DOHH2 (cell line): ENCODE measurements at regions not wholly inside any gene's neighbourhood (a gene's known extent, or its start where the extent isn't known, plus 50 kb on each side); places are given as distances from the start of the nearest gene placed in this dataset.

ENCODE experiments used
- H3F3A ChIP-seq: fragments of 200-600 bp; sonication (generic), shearing (Covaris generic); 2 replicates; pipeline ENCODE4 v1.6.0; 2016; ENCODE audit warnings: antibody characterized with exemption, mild to moderate bottlenecking; ENCODE audit not compliant: control insufficient read depth, insufficient read depth
- H3K27ac ChIP-seq: fragments of 200-600 bp; sonication (generic); 2 replicates; pipeline ENCODE4 v1.5.1; 2014; ENCODE audit warnings: low read depth, mild to moderate bottlenecking, low read length, moderate library complexity
- H3K27me3 ChIP-seq: fragments of 200-600 bp; sonication (generic); 2 replicates; pipeline ENCODE4 v1.6.1; 2014; ENCODE audit warnings: mild to moderate bottlenecking, low read length, mixed read lengths; ENCODE audit not compliant: control insufficient read depth
- H3K36me3 ChIP-seq: fragments of 200-600 bp; sonication (generic); 2 replicates; pipeline ENCODE4 v1.6.1; 2014; ENCODE audit warnings: mild to moderate bottlenecking, low read length, moderate library complexity, mixed read lengths; ENCODE audit not compliant: control insufficient read depth
- H3K4me1 ChIP-seq: fragments of 200-600 bp; sonication (generic); 2 replicates; pipeline ENCODE4 v1.6.1; 2014; ENCODE audit warnings: mild to moderate bottlenecking, low read length, mixed read lengths; ENCODE audit not compliant: control insufficient read depth
- H3K4me2 ChIP-seq: fragments of 200-600 bp; sonication (generic); 2 replicates; pipeline ENCODE4 v1.6.0; 2014; ENCODE audit warnings: mild to moderate bottlenecking, low read length, moderate library complexity
- H3K4me3 ChIP-seq: fragments of 200-600 bp; sonication (generic); 2 replicates; pipeline ENCODE4 v1.5.1; 2014; ENCODE audit warnings: mild to moderate bottlenecking, low read length, mixed read lengths
- H3K79me2 ChIP-seq: fragments of 200-600 bp; sonication (generic); 2 replicates; pipeline ENCODE4 v1.6.1; 2014; ENCODE audit warnings: mild to moderate bottlenecking, low read length, mixed read lengths; ENCODE audit not compliant: control insufficient read depth
- H3K9me2 ChIP-seq: fragments of 200-600 bp; sonication (generic); replicated peaks from 2 replicates; pipeline ENCODE4 v1.6.1; 2014; ENCODE audit warnings: mild to moderate bottlenecking, low read length, mixed read lengths; ENCODE audit not compliant: control insufficient read depth
- H3K9me3 ChIP-seq: fragments of 200-600 bp; sonication (generic); 2 replicates; pipeline ENCODE4 v1.6.1; 2014; ENCODE audit warnings: antibody characterized with exemption, low read length, mixed read lengths; ENCODE audit not compliant: control insufficient read depth, insufficient read depth
- H4K20me1 ChIP-seq: fragments of 200-600 bp; sonication (generic); 2 replicates; pipeline ENCODE4 v1.6.0; 2014; ENCODE audit warnings: low read depth, mild to moderate bottlenecking, antibody characterized with exemption, low read length, moderate library complexity; ENCODE audit not compliant: control insufficient read depth, insufficient read depth
- EZH2phosphoT487 ChIP-seq: fragments of 200-600 bp; sonication (generic); IDR thresholded peaks from 2 replicates; pipeline ENCODE4 v1.6.1; 2017; ENCODE audit warnings: borderline replicate concordance, mild to moderate bottlenecking, antibody characterized with exemption, low read length, moderate library complexity, mixed read lengths
- TF ChIP-seq, protein P1 (sequence below): fragments of 200-600 bp; sonication (generic); IDR thresholded peaks from one replicate; pipeline ENCODE4 v1.5.1; 2014; ENCODE audit warnings: antibody characterized with exemption, mild to moderate bottlenecking, low read depth, low read length; ENCODE audit not compliant: poor library complexity, severe bottlenecking

DNA sequence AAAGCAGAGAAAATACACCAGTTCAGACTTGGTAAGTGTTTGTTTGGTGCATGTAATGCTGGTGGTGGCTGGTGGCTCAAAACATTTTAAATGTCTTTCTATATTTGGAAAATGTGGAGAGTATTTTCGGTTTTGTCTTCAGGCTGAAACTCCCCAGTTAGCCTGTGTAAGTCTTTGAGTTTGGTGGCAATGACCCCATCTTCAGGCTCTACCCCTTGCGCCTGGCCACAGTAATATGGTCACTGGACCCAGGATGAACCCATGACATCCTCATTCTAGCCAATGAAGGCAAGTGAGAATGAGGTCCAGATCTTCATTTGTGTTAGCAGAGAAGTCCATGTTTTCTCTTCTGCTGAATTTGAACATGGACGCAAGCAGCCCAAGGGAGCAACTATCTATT lies 422.6 kb downstream of the BRINP1 start:
- Histone ChIP-seq H3K27me3 (no peaks in the 10 kb centered on the region), H3K9me2 (no peaks in the 10 kb centered on the region), H3K4me2 (no peak overlapping the region), H3F3A (no peaks in the 10 kb centered on the region), H3K4me1 (no peaks in the 10 kb centered on the region), H4K20me1 (no peaks in the 10 kb centered on the region), H3K79me2 (no peaks in the 10 kb centered on the region), H3K4me3 (no peak overlapping the region), H3K9me3 (no peaks in the 10 kb centered on the region), H3K36me3 (no peaks in the 10 kb centered on the region), H3K27ac (no peak overlapping the region)
- no peak for TF ChIP-seq EZH2phosphoT487
- TF ChIP-seq, protein P1, sequence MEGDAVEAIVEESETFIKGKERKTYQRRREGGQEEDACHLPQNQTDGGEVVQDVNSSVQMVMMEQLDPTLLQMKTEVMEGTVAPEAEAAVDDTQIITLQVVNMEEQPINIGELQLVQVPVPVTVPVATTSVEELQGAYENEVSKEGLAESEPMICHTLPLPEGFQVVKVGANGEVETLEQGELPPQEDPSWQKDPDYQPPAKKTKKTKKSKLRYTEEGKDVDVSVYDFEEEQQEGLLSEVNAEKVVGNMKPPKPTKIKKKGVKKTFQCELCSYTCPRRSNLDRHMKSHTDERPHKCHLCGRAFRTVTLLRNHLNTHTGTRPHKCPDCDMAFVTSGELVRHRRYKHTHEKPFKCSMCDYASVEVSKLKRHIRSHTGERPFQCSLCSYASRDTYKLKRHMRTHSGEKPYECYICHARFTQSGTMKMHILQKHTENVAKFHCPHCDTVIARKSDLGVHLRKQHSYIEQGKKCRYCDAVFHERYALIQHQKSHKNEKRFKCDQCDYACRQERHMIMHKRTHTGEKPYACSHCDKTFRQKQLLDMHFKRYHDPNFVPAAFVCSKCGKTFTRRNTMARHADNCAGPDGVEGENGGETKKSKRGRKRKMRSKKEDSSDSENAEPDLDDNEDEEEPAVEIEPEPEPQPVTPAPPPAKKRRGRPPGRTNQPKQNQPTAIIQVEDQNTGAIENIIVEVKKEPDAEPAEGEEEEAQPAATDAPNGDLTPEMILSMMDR: no peak

DNA sequence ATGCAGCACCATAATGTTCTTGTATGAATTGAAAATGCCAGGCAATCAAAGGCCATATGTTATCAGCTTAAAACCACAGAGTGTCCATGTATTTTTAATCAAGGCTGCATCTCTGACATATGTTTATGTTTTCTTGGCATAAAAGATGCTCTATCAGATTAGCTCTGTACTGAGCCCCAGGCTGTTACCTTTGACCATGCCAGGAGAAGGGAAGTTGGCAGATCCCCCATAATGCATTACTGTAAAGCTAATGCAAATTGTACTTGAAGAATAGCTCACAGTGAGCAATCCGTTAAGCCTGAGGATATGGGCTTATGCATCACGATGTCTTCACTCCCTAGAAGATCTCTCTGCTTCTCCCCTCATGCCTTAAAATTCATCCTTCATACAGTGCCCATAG lies 414.4 kb downstream of the BRINP1 start:
- Histone ChIP-seq H3F3A (no peaks in the 10 kb centered on the region), H3K4me2 (no peak overlapping the region), H3K9me3 (no peaks in the 10 kb centered on the region), H4K20me1 (no peaks in the 10 kb centered on the region), H3K27me3 (no peaks in the 10 kb centered on the region), H3K36me3 (no peaks in the 10 kb centered on the region), H3K4me3 (no peak overlapping the region), H3K9me2 (no peaks in the 10 kb centered on the region), H3K4me1 (no peaks in the 10 kb centered on the region), H3K79me2 (no peaks in the 10 kb centered on the region), H3K27ac (no peak overlapping the region)
- no peak for TF ChIP-seq EZH2phosphoT487
- TF ChIP-seq, protein P1: no peak

DNA sequence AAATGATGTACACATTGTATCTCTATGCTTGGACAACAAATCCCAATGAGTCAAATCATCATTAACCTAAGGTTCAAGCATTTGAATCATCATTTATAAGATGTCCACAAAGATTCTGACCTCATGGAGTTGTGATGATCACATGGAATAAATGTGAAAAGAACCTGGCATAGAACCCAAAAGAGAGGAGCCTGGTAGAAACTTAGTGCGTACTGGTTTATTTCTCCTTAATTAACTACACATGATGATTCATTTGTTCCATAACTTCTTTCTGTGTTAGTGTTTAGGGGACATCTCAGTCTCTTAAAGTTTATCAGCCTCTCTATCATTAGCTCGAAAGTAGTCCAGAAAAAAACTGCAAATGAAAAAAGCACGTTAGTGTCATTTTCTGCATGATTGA lies 411.6 kb downstream of the BRINP1 start:
- Histone ChIP-seq H3K79me2 (no peaks in the 10 kb centered on the region), H3K36me3 (no peaks in the 10 kb centered on the region), H4K20me1 (no peaks in the 10 kb centered on the region), H3K4me2 (no peak overlapping the region), H3K9me3 (no peaks in the 10 kb centered on the region), H3K4me1 (no peaks in the 10 kb centered on the region), H3K4me3 (no peak overlapping the region), H3K27ac (no peak overlapping the region), H3K9me2 (no peaks in the 10 kb centered on the region), H3K27me3 (no peaks in the 10 kb centered on the region), H3F3A (no peaks in the 10 kb centered on the region)
- TF ChIP-seq EZH2phosphoT487: no peak
- TF ChIP-seq, protein P1: no peak

DNA sequence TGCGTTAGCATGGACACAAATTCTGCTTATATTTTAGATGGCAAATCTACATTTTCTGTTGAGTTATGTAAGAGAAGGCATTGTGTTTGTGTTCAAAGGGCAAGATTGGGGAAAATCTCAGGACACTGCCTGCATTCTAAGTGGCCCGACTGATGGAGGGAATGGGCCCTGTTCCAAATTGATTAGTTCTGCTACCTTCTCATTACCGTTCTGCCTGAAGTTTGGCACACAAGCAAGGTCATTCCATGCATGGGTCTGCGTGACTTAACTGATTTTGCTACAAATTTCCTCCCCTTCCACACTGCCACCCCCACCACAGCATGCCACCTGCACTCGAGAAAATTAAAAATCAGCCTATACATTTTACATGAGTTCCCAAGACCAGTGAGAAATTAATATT lies 409.9 kb downstream of the BRINP1 start:
- no peaks in the 10 kb centered on the region for H3F3A ChIP-seq
- TF ChIP-seq, protein P1: no peak
- no peak for TF ChIP-seq EZH2phosphoT487

More for the DNA sequence above, 409.9 kb downstream of the BRINP1 start:
- Histone ChIP-seq H3K36me3 (no peaks in the 10 kb centered on the region), H3K27me3 (no peaks in the 10 kb centered on the region), H3K4me2 (no peak overlapping the region), H3K27ac (no peak overlapping the region), H3K4me3 (no peak overlapping the region), H3K9me3 (no peaks in the 10 kb centered on the region), H3K4me1 (no peaks in the 10 kb centered on the region), H3K9me2 (no peaks in the 10 kb centered on the region), H3K79me2 (no peaks in the 10 kb centered on the region), H4K20me1 (no peaks in the 10 kb centered on the region)
